Fibroblast of skin of abdomen (primary cell): ENCODE measurements at regions not wholly inside any gene's neighbourhood (a gene's known extent, or its start where the extent isn't known, plus 50 kb on each side); places are given as distances from the start of the nearest gene placed in this dataset.
"Not testable (repeated sequence)": the region's sequence is repeated elsewhere in the genome, so short reads cannot be mapped to it uniquely, and the experiment has no call there.

ENCODE experiments used
- DNase-seq: peaks from one replicate; pipeline ENCODE4 v3.0.0-alpha.2; 2013

DNA sequence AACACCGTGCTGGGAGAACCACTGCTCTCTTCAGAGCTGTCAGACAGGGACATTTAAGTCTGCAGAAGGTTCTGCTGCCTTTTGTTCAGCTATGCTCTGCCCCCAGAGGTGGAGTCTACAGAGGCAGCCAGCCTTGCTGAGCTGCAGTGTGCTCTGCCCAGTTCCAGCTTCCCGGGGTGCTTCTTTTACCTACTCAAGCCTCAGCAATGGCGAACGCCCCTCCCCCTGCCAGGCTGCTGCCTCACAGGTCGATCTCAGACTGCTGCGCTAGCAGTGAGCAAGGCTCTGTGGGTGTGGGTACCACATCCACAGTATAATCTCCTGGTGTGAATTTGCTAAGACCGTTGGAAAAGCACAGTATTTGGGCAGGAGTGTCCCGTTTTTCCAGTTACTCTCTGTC lies 133.1 kb upstream of the PHYHIPL start:
- DNase-seq: not testable (repeated sequence)

DNA sequence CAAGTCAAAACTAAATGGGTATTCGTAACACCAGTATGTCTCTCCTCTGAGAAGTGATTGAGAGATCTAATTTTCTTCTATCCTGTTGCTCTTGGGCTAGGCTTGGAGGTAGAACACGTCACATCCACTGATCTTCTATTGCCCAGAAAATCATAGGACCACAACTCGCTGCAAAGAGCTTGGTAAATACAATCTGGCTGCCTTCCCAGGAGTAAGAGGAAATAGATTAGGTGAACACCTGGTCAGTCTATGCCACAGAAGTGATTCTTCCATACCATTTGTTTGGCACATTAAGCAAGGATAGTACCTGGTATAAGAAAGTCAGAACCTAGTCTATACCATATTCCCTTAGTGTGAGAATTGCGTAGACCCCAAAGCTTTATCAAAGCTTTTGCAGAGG lies 129.3 kb upstream of the PHYHIPL start:
- no peak for DNase-seq

DNA sequence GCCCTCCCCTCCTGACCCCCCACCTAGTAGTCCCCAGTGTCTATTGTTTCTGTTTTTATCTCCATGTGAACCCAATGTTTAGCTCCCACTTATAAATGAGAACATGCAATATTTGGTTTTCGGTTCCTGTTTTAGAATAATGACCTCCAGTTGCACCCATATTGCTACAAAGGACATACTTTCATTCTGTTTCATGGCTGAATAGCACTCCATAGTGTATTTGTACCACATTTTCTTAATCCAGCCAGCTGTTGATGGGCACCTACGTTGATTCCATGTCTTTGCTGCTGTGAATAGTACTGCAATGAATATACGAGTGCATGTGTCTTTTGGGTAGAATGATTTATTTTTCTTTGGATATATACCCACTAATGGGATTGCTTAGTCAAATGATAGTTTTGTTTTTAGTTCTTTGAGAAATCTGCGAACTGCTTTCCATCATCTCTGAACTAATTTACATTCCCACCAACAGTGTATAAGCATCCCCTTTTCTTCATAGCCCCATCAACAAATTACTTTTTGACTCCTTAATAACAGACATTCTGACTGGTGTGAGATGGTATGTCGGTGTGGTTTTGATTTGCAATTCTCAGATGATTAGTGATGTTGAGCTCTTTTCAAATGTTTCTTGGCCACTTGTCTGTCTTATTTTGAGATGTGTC lies 128.4 kb upstream of the PHYHIPL start:
- DNase-seq: no peak

DNA sequence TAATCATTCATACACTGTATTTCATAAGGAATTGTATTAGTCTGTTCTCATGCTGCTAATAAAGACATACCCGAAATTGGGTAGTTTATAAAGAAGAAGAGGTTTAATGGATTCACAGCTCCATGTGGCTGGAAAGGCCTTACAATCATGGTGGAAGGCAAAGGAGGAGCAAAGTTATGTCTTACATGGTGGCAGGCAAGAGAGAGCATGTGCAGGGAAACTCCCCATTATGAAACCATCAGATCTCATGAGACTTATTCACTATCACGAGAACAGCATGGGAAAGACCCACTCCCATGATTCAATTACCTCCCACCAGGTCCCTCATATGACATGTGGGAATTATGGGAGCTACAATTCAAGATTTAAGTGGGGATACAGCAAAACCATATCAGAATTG lies 122.9 kb upstream of the PHYHIPL start:
- DNase-seq: not testable (repeated sequence)

DNA sequence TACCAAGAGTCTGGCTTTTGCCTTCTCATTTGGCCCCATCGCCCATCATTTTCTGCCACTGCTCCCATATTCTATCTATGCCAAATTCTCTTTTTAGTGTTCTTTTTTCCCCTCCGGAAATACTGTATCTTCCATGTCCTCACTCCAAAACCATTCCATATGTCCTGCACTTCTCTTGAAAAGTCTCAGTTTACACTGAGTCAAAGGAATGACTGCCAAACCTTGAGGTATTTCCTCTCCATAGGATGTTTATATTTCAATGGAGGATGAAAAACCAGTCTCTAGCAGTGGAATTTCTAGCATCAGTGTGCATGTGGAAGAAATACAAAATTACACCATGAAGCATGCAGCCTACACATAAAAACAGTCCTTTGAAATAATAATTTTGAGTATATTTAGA lies 121.4 kb upstream of the PHYHIPL start:
- peak; percentile 86 for DNase-seq

DNA sequence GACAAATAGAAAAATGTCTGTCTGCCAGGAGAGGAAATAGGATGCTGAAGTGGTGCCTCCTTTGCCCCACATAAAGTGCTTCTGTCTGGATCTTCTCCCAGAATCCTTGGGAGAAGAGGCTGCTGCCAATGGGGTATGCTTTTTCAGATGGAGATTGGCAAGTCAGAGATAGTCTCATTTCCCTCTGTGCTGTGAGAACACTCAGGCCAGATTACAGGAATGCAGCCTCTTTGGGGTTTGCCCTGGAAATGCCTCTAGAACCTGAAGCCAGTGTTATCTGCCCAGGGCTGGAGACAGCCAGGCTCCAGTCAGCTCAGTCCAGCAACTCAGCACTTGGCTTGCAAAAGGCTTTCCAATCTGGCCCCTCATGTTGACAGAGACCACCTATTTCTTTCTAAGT lies 119.1 kb upstream of the PHYHIPL start:
- no peak for DNase-seq

DNA sequence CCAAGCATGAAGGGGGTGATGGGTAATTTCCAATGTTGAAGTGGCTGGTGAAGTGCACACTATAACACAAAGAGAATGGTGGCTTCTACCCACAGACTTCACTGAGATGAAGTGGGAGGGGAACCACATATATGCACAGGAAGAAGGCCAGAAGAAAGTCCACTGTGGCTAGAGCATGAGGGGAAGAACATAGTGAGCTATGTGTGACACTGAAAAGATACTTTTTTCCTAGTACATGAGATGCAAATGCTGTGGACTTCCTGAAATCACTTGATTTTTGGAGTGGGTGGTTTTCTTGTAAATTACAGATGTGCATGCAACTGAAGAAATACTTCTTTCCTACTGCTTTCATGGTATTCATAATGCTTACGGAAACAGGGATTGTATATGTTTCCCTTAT lies 115.6 kb upstream of the PHYHIPL start:
- no peak for DNase-seq

DNA sequence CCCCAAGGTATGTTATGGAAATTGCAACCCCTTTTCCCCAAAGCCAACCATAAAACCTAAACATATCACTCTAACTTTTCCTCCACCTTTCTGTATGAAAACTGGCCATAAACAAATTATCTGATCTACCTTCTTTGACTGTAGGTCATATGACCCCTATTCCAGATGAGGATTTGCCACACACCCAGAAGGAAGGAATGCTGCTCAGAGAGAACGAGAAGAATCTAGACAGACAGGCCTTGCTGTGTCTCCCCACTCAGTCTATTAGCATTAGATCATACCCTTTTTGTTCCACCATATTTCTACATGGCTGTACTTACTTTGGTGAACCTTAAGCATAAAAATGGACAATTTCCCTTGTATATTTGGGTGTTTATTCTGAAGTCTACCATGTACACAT lies 113.0 kb upstream of the PHYHIPL start:
- DNase-seq: no peak

DNA sequence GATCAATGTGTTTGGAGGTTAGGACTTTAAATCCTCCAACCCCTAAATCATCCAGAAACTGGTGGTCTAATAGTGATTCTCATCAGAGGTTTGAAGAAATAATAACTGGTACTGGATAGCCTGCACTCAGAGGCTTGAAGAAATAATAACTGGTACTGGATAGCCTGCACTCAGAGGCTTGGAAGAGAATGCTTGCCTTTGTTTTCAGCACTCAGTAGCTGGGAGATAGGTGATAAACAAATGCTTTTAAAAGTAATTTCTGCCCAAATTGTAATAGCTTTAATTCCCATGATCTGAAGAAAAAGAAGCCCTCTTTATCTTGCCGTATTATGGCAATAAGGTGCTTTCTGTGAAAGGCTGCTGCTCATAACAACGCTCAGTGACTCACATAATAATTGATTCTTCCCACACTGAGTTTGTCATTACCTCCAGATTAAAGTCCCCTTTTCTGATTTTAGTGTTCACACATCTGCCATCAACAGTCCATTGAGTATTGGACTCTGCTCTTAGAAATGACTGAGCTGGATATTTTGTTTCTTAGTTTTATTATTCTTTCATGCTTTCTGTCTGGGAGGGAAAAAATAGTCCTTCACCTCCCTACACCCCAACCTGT lies 112.3 kb upstream of the PHYHIPL start:
- DNase-seq: no peak

DNA sequence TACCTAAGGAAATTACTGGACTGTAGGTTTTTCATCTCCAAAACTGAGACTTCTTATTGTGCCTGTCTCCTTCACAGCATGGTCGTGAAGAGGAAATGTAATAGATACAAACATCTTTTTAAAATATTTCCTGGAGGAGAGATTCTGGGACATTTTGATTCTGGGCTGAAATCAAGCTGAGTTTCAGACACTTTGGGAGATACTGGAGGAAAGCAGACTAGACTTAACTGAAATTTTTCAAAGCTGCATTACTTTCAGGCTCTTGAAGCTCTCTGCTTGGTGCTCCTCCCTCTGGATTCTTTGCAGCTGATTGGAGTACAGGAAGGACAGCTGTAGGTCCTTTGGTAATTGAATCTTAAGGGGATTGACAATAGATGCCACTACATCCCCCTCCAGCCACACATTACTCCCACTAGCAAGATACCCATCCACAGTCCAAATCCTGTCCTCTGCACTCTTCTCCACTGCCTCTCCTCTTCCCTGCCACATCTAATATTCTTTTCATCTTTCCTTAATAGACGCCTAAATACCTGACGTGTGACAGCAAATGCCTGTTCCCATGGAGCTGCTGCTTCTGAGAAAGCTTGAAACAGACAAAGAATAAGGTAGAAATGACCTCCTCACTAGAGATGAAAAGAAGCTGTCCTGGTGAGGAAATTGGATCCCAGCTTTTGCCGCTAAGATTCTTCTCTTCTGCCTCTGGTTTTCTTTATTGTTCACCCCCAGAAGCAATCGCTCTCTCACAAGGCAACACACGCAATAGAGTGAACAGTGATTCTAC lies 111.5 kb upstream of the PHYHIPL start:
- no peak for DNase-seq

DNA sequence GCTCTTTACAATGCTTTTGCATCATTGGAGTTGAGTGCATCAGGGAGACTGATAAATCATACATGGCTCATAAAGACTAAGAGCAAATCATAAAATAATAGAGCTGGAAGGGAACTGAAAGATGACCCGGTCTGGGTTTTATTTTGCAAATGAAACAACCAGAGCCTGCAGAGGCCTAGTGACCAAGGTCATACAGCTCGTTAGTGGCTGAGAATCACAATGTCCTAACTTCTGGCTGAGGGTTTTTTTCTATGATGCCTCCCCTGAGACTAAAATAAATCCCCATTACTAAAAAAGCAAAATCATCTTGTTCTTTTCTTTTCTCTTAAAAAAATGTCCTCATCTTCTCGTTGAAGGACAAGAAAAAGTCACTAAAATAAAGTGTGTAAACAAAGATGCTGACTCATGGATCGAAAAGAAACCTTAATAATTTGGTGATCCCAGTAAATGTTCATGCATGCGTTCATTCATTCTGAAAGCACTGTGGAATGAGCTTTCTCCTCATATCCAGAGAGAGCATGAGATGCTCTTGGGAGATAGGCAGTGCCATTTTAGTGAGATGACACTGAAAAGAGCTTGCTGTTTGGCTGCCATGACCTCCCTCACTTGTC lies 107.8 kb upstream of the PHYHIPL start:
- DNase-seq: no peak

DNA sequence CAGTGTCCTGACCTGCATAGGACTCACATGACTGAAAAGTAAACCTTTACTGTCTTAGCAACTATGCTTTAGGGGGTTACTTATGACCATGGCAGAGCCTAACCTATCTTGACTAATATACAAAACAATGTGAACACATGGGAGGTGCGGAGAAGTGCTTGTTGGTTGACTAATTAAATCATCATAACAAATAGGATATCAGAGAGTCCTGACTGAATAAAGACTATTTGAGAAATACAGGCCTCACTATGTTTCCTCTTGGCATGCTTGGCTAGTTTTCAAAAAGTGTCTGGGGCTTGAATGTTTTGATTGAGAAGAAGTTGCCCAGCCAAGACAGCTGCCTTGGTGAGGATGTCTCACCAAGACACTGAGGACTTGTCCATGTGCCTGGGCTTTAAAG lies 104.4 kb upstream of the PHYHIPL start:
- no peak for DNase-seq

DNA sequence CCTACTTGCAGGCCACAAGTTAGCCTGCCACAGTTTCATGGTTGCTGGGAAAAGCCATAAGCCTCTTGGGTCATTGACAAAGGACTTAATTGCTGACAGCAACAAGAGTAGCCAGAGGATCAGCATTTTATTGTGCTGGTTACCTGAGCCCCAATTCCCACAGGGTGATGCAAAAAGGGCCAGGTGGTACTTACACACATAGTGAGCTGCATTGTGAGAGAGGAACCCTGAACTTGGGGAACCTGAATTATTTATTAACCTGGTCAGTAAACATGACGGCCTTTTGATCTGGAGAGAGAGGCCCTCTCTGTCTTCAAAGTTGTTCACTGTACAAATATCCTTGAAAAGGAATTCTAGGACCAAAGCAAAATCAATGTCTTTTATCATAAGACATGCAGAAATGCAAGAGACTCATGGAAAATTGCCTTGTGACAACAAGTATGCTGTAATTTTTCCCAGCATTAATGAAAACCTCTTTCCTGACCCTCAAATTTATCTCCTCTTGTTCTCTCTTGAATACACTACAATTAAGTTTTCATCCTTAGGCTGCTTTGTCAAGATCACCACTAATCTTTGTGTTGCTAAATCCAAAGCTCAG lies 102.9 kb upstream of the PHYHIPL start:
- DNase-seq: no peak

DNA sequence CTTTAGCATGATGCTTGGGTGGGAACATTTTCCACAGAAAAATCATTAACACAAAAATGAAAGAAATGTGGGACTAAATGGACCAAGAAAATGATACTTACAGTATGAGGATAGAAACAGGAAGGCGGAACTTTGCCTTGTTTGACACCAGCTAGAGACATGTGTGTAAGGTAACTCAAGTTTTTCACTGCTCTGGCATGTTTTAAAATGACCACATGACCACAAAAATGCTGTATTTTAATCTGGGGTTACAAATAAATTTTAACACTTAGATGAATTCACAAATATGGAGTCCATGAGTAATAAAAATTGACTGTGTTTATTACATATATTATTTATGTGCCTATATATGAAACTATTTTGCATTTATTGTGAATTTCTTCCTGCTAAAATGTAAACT lies 100.9 kb upstream of the PHYHIPL start:
- DNase-seq: peak; percentile 37

DNA sequence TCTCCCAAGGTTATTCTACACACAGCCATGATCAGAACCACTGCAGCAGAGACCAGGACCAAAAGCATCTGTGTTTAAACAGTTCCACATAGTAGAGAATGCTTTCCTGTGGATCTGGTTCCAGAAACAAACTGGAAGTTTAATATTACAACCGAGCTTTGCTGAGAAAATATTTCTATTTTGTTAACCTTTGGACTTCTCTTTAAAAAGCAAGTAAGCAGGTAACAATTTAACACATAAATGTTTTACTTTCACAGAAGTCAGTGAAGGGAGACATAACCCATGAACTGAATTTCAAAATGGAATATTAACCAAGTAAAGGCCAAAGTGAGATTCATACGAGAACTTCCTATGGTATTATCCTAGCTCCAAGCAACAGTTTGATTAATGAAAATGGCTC lies 98.6 kb upstream of the PHYHIPL start:
- no peak for DNase-seq

DNA sequence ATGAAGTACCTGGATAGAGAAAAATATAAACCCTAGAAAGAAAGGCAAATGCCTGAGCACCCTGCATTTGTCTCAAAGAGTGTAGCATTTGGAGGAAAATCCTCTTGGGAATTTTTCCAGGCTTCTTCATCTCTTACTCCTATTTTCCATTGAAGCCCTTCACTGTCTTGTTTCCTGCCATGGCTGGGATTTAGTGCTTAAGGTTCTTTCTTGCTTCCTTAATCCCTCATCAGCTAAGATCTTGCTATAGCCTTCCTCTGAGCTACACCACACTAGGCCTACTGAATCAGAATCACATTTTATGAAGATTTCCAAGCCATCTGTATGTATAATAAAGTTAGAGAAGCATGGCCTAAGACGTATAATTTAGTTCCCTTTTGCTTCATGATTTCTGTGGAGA lies 97.5 kb upstream of the PHYHIPL start:
- DNase-seq: no peak

DNA sequence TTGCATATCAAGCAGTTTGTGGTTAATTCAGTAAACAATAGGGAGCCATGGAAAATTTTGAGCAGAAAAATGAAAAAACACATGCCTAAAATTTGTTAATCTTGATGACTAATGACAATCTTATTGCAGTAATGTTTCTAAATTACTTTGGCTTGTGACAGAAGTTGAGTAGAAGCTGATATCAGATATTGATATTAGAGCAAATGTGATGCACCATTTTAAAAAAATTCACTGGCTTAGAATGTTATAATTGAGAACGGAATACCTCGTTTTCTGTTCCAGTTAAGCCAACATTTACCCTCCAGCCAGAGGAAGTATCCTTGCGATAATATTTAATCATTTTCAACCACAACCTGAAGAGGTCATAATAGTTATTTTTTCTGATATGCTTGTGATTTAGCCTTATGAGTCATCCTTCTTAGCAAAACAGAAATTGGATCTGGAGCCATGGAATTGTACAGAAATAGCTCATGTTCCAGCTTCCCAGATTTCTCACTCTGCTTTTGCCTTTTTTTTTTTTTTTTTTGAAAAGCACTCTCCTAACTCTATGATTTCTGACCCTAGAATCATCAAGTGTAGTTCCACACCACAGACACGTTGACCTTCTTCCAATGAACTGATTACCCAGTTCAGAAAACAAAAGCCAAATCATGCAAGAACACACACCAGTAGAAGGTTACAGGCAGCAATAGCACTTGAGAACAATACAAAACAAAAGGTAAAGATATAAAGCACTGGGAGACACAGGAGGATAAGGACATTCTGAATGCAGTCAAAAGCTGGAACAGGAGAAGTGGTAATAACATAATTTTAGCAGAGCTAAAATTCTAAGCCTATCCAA lies 96.8 kb upstream of the PHYHIPL start:
- peak; percentile 78 for DNase-seq

DNA sequence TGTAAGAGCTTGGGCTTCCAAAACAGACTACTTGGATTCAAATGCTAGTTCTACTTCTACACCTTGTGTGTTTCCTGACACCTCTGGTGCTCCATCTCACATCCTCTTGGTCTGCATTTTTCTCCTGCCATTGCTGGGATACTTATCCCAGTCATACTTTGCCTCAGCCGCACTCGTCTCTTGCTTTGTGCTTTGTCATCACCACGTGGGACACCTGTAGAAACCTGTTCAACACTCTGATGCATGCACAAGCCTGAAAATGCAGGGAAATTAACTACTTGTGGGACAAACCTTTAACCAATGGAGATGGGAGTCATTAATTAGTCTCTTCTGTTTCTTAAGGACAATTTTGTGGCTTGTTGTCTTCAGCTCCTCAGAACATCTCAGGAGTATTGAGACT lies 94.2 kb upstream of the PHYHIPL start:
- no peak for DNase-seq

DNA sequence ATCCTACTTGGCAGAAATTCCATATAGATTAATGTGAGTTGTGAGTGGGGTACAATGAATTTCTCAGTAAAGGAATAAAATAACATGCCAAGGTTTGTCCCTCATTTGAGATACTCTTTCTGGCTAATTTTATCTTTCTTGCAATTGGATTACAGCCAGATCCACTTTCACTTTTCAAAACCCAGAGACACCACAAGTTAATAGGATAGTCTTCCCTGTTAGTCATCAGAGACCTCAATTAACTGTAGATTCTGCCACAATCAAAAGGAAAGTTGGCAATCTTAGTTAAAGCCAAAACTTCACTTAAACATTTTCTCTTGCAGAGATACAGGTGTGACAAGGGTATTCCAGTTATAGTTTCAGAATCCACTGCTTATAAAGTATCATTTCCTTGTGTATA lies 91.4 kb upstream of the PHYHIPL start:
- peak; percentile 24 for DNase-seq

DNA sequence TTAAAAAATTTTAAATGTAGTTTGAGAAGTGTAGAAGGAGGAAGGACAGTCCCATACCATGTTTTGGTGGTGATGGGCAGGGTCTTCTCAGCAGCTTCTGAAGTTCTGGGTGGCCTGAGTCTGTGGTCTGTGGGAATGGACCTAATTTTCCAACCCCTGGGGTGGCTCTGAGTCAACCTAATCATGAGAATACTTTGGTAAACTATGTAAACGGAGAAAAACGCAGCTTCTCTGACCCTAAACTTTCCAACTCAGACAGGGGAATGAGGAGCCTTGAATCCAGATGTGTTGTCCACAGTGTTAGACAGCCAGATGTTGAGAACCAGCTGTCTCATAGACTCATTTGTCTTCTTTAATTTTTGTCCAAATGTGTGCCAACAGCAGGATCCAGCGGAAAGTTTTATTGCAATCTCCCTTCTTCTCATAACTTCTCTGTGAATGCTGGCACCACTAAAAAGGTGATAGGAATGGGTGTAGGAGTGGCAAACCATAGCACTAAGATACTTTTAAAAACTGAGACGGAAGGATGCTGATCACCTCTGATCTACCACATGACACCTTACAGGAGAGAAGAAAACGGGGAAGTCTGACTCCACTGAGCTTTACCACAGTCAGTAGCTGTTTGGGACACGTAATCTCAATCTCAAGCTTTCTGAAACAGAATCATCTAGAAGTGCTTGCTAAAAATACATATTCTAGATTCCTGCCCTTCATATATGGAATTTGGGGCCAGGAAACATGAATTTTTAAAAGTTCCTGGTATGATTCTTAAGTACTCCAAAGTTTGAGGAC lies 90.5 kb upstream of the PHYHIPL start:
- DNase-seq: peak; percentile 41

DNA sequence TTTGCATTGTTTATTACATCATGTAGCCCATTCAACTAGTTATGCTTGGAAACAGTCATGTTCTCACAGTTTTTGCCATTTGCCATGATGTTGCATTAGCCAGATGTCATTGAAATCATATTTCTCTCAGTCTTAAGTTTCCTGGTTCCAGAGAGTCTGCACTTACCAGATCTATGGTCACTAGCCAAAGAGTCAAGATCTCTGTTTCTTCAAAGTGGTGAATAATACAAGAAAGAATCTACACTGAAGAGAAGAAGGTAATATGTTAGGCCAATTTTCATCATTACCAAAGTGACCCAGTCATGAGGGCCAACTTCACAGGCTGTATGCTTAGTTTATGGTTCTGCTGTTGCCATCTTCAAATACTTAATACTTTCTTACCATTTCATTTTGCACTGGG lies 89.0 kb upstream of the PHYHIPL start:
- DNase-seq: no peak
